HepG2 (cell line): ENCODE measurements at regions not wholly inside any gene's neighbourhood (a gene's known extent, or its start where the extent isn't known, plus 50 kb on each side); places are given as distances from the start of the nearest gene placed in this dataset.

Source experiments
- ADNP ChIP-seq: sonication (generic); formaldehyde crosslinking; IDR thresholded peaks from 2 replicates; pipeline ENCODE4 v1.4.0; 2020; ENCODE audit warnings: missing genetic modification reagents
- ARID5B ChIP-seq: IDR thresholded peaks from 2 replicates; pipeline ENCODE4 v1.4.0; 2020; ENCODE audit warnings: mild to moderate bottlenecking, missing genetic modification reagents
- ATF3 ChIP-seq: sonication (generic); formaldehyde crosslinking; IDR thresholded peaks from 2 replicates; pipeline ENCODE4 v1.4.0; 2020; ENCODE audit warnings: missing genetic modification reagents
- BCL6 ChIP-seq: IDR thresholded peaks from 2 replicates; pipeline ENCODE4 v1.6.1; 2016; ENCODE audit warnings: missing genetic modification reagents, missing compliant biosample characterization
- BORCS8-MEF2B ChIP-seq: sonication (generic); formaldehyde crosslinking; IDR thresholded peaks from 2 replicates; pipeline ENCODE4 v1.8.0; 2022; ENCODE audit warnings: mild to moderate bottlenecking, missing genetic modification reagents
- CREM ChIP-seq, 2 experiments: sonication (generic) in 1 of 2; formaldehyde crosslinking in 1 of 2; IDR thresholded peaks; 2 replicates each; pipeline versions ENCODE4 v1.4.0 to v1.6.1; 2016 to 2020; ENCODE audit warnings: antibody characterized with exemption in 1 of 2, mild to moderate bottlenecking in 1 of 2, missing genetic modification reagents in 1 of 2
- DPF2 ChIP-seq: sonication (generic); formaldehyde crosslinking; IDR thresholded peaks from 2 replicates; pipeline ENCODE4 v1.4.0; 2020; ENCODE audit warnings: mild to moderate bottlenecking, low read depth, missing genetic modification reagents, borderline replicate concordance
- ELF3 ChIP-seq: IDR thresholded peaks from 2 replicates; pipeline ENCODE4 v1.6.1; 2016; ENCODE audit warnings: missing genetic modification reagents, missing compliant biosample characterization
- ELK4 ChIP-seq: sonication (generic); formaldehyde crosslinking; IDR thresholded peaks from 2 replicates; pipeline ENCODE4 v1.9.0; 2021; ENCODE audit warnings: missing genetic modification reagents, borderline replicate concordance
- ETV5 ChIP-seq: IDR thresholded peaks from 2 replicates; pipeline ENCODE4 v1.6.1; 2018; ENCODE audit warnings: missing biosample characterization, missing genetic modification reagents, inconsistent platforms, borderline replicate concordance
- FOSL2 ChIP-seq: sonication (generic); formaldehyde crosslinking; IDR thresholded peaks from 2 replicates; pipeline ENCODE4 v1.4.0; 2020; ENCODE audit warnings: missing genetic modification reagents
- FOXA1 ChIP-seq, 2 experiments: fragments of 450-650 bp in 1 of 2; sonication (generic) in 1 of 2; formaldehyde crosslinking in 1 of 2; IDR thresholded peaks; 2 replicates each; pipeline versions ENCODE4 v1.4.0 to v1.6.1; 2016 to 2020; ENCODE audit warnings: missing genetic modification reagents in 1 of 2
- FOXP1 ChIP-seq, 2 experiments: fragments of 450-650 bp in 1 of 2; IDR thresholded peaks; 2 replicates each; pipeline ENCODE4 v1.6.1; 2017 to 2018; ENCODE audit warnings: antibody characterized with exemption in 1 of 2
- GATAD1 ChIP-seq: IDR thresholded peaks from 2 replicates; pipeline ENCODE4 v1.6.1; 2016; ENCODE audit warnings: missing genetic modification reagents, missing compliant biosample characterization
- HDAC1 ChIP-seq: sonication (generic); formaldehyde crosslinking; IDR thresholded peaks from 2 replicates; pipeline ENCODE4 v1.5.1; 2020; ENCODE audit warnings: mild to moderate bottlenecking, missing genetic modification reagents
- HHEX ChIP-seq: IDR thresholded peaks from 2 replicates; pipeline ENCODE4 v1.6.1; 2016; ENCODE audit warnings: control low read depth
- KLF16 ChIP-seq, 2 experiments: sonication (generic) in 1 of 2; formaldehyde crosslinking in 1 of 2; IDR thresholded peaks; 2 replicates each; pipeline versions ENCODE4 v1.6.1 to v1.8.0; 2016 to 2023; ENCODE audit warnings: missing genetic modification reagents in 2 of 2, missing compliant biosample characterization in 1 of 2
- NCOA2 ChIP-seq: sonication (generic); formaldehyde crosslinking; IDR thresholded peaks from 2 replicates; pipeline ENCODE4 v1.8.0; 2022; ENCODE audit warnings: inconsistent platforms
- REPIN1 ChIP-seq: sonication (generic); formaldehyde crosslinking; IDR thresholded peaks from 2 replicates; pipeline ENCODE4 v1.8.0; 2022; ENCODE audit warnings: missing genetic modification reagents, low read depth, mild to moderate bottlenecking, borderline replicate concordance
- SOX6 ChIP-seq, 2 experiments: fragments of 450-650 bp in 1 of 2; sonication (generic) in 1 of 2; formaldehyde crosslinking in 1 of 2; IDR thresholded peaks; 2 replicates each; pipeline versions ENCODE4 v1.4.0 to v1.6.1; 2017 to 2020; ENCODE audit warnings: antibody characterized with exemption in 1 of 2, mild to moderate bottlenecking in 1 of 2, missing genetic modification reagents in 1 of 2
- ZBTB20 ChIP-seq: sonication (generic); formaldehyde crosslinking; IDR thresholded peaks from 2 replicates; pipeline ENCODE4 v1.8.1; 2023; ENCODE audit warnings: missing genetic modification reagents, low read depth, mild to moderate bottlenecking, borderline replicate concordance
- ZBTB44 ChIP-seq: sonication (generic); formaldehyde crosslinking; IDR thresholded peaks from 2 replicates; pipeline ENCODE4 v1.4.0; 2020; ENCODE audit warnings: missing genetic modification reagents
- ZFX ChIP-seq: sonication (generic); formaldehyde crosslinking; IDR thresholded peaks from 2 replicates; pipeline ENCODE4 v1.4.0; 2020; ENCODE audit warnings: mild to moderate bottlenecking, low read depth, missing genetic modification reagents, moderate library complexity
- ZMYM3 ChIP-seq: sonication (generic); formaldehyde crosslinking; IDR thresholded peaks from 2 replicates; pipeline ENCODE4 v1.5.1; 2020; ENCODE audit warnings: mild to moderate bottlenecking, missing genetic modification reagents
- ZNF644 ChIP-seq: IDR thresholded peaks from 2 replicates; pipeline ENCODE4 v1.6.1; 2016; ENCODE audit warnings: low read depth

DNA sequence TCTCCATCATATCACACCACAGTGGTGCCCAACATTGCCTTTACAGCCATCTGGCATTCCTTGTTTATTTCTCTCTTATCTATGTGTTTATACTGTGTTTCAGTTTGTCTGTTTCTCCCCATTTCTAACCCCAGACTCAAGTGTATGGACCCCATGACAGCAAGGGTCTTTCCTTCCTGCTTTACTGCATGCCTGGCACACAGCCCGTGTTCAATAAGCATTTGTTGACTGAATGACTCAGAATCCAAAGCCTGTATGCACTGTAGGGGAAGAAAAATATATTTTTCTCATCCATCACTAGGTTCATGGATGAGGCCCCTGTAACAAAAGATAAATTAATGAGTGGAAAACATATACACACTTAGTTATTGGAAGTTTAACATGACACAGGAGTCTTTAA lies 190.8 kb upstream of the SEMA6A start (continued):
- TF ChIP-seq NCOA2 (CRISPR knock-in tag), result peak; percentile 66
- peak; percentile 24; the same call in 1 of the 2 replicates for TF ChIP-seq ZBTB20 (CRISPR knock-in tag)
- no peak for TF ChIP-seq REPIN1 (CRISPR knock-in tag)
- TF ChIP-seq ETV5, result peak; percentile 82; the same call in 1 of the 2 replicates
- no peak for TF ChIP-seq ELK4 (CRISPR knock-in tag)
- no peak for TF ChIP-seq ZMYM3 (CRISPR knock-in tag)
- no peak for TF ChIP-seq GATAD1 (CRISPR knock-in tag)
- TF ChIP-seq ADNP, result no peak
- no peak for TF ChIP-seq FOXP1 (IDR thresholded peaks at IDR 0.05)
- peak; percentile 59; the same call in 1 of the 2 replicates for TF ChIP-seq FOXP1 (CRISPR knock-in tag; IDR thresholded peaks at IDR 0.05)
- peak; percentile 36; the same call in 1 of the 2 replicates for TF ChIP-seq HDAC1
- TF ChIP-seq HHEX (CRISPR knock-in tag), result 0 out of 2 replicates have a peak, but pooled peaks have one; percentile 36
- TF ChIP-seq BORCS8-MEF2B (CRISPR knock-in tag), result no peak
- peak; percentile 91 for TF ChIP-seq ARID5B (CRISPR knock-in tag)
- TF ChIP-seq ZNF644 (CRISPR knock-in tag), result peak; percentile 53; the same call in 1 of the 2 replicates
- TF ChIP-seq BCL6, result 0 out of 2 replicates have a peak, but pooled peaks have one; percentile 30
- peak; percentile 72 for TF ChIP-seq ATF3
- TF ChIP-seq DPF2 (CRISPR knock-in tag), result peak; percentile 80
- TF ChIP-seq ZFX, result no peak
- TF ChIP-seq SOX6 (IDR thresholded peaks at IDR 0.05), result no peak
- TF ChIP-seq SOX6 (CRISPR knock-in tag; IDR thresholded peaks at IDR 0.05), result peak; percentile 48; the same call in 1 of the 2 replicates
- no peak for TF ChIP-seq ZBTB44
- peak; percentile 46; the same call in 1 of the 2 replicates for TF ChIP-seq CREM (IDR thresholded peaks at IDR 0.05)
- no peak for TF ChIP-seq CREM (CRISPR knock-in tag; IDR thresholded peaks at IDR 0.05)
- TF ChIP-seq FOSL2 (CRISPR knock-in tag), result peak; percentile 99
- TF ChIP-seq FOXA1 (IDR thresholded peaks at IDR 0.05), result no peak
- peak; percentile 74 for TF ChIP-seq FOXA1 (CRISPR knock-in tag; IDR thresholded peaks at IDR 0.05)
- peak in 1 of 2 experiments; percentile 19; a peak in 1 of 4 replicates for TF ChIP-seq KLF16 (CRISPR knock-in tag; IDR thresholded peaks at IDR 0.05)
- TF ChIP-seq ELF3 (CRISPR knock-in tag), result peak; percentile 87
